Prostate gland (tissue), 2 donors: ENCODE measurements at regions not wholly inside any gene's neighbourhood (a gene's known extent, or its start where the extent isn't known, plus 50 kb on each side); places are given as distances from the start of the nearest gene placed in this dataset.
A peak's percentile ranks its signal among the peaks of the same experiment; 100 is the strongest.

Experiments used
- CTCF ChIP-seq, 4 experiments: fragments of 200-600 bp in 2 of 4; fragments of 450-650 bp in 2 of 4; sonication (generic) in 2 of 4; IDR thresholded peaks; 1 replicate in 3 of 4; 2 replicates in 1 of 4; pipeline ENCODE4 v1.5.1; 2016 to 2019; ENCODE audit warnings: antibody characterized with exemption in 4 of 4, mild to moderate bottlenecking in 2 of 4, moderate library complexity in 2 of 4
- POLR2A ChIP-seq: fragments of 450-650 bp; IDR thresholded peaks from one replicate; pipeline ENCODE4 v1.6.1; 2016; ENCODE audit warnings: antibody characterized with exemption, mild to moderate bottlenecking
- POLR2AphosphoS5 ChIP-seq: sonication (generic); formaldehyde crosslinking; IDR thresholded peaks from one replicate; pipeline ENCODE4 v1.6.1; 2017; ENCODE audit warnings: antibody characterized with exemption

GRCh38 chr12:14257734-14258574, 107.5 kb upstream of the ATF7IP start:
- no peak for TF ChIP-seq CTCF (IDR thresholded peaks at IDR 0.05)
- TF ChIP-seq POLR2AphosphoS5: peak; percentile 86
- TF ChIP-seq POLR2A: no peak
